ENCODE measurements at regions not wholly inside any gene's neighbourhood (a gene's known extent, or its start where the extent isn't known, plus 50 kb on each side); places are given as distances from the start of the nearest gene placed in this dataset.

- TF ChIP-seq POLR2A (IDR thresholded peaks at IDR 0.05; ENCODE audit: low read depth, low read length) (no peak), POLR2AphosphoS5 (IDR thresholded peaks at IDR 0.05; ENCODE audit: low read depth, low read length) (no peak), TAF1 (IDR thresholded peaks at IDR 0.05; ENCODE audit: low read depth, low read length) (no peak), SPI1 (IDR thresholded peaks at IDR 0.05; ENCODE audit: low read depth, low read length) (no peak), POU2F2 (IDR thresholded peaks at IDR 0.05; ENCODE audit: low read depth, low read length) (no peak)
These were observed 56.9 kb upstream of the MRTFB start for GRCh38 chr16:14014284-14014625.

All from GM12891 (cell line).